SK-N-MC (cell line): ENCODE measurements at regions not wholly inside any gene's neighbourhood (a gene's known extent, or its start where the extent isn't known, plus 50 kb on each side); places are given as distances from the start of the nearest gene placed in this dataset.

Experiments
- EZH2 ChIP-seq: fragments of 200-600 bp; sonication (generic); IDR thresholded peaks from one replicate; pipeline ENCODE4 v1.6.1; 2017; ENCODE audit warnings: antibody characterized with exemption
- FOXP2 ChIP-seq: optimal IDR thresholded peaks from 2 replicates; pipeline ENCODE3; 2011; ENCODE audit warnings: mild to moderate bottlenecking, moderate library complexity; ENCODE audit not compliant: insufficient read depth; ENCODE audit errors: extremely low read length, control extremely low read depth
- POLR2AphosphoS5 ChIP-seq: IDR thresholded peaks from 2 replicates; pipeline ENCODE4 v1.6.1; 2012; ENCODE audit warnings: mild to moderate bottlenecking, low read depth, low read length, borderline replicate concordance

DNA sequence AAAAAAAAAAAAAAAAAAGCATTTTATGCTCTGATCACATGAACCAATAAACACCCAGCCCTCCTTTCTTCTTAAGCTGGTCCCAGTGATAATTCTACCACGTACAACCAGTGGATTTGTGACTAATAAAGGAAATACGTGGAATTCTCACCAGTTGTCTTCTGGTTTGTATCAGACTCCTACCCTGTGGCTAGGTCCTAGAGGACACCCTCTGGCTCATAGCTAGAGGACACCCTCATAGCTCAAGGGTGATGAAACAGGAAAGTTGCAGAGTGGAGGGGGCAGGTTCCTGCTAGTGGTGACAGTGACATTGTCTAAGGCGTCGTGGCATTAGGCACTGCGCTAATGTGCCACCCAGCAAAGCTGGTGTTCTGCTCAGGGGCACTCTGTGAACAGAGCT is 167.8 kb downstream of the BCL11A start:
- TF ChIP-seq EZH2, result no peak
- no peak for TF ChIP-seq POLR2AphosphoS5
- TF ChIP-seq FOXP2, result no peak
